ENCODE measurements at regions not wholly inside any gene's neighbourhood (a gene's known extent, or its start where the extent isn't known, plus 50 kb on each side); places are given as distances from the start of the nearest gene placed in this dataset.

DNA sequence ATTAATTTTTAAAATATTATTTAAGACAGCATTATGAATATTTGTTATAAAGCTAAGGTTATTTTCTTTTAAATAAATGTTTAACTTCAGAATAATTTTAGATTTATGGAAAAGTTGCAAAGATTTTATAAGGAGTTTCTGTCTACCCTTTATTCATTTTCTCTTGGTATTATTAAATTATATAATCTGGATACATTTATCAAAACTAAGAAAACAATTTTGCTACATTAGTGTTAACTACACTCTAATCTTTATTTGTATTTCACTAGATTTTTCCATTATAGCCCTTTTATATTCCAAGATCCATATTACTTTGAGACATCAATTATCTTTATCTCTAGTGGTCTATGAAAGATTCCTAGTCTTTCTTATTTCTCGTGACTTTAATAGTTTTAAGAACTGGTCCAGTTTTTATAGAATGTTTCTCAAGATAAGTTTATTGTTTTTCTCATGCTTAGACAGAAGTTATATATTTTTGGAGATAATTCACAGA, 1243.7 kb upstream of the PCDH9 start:
- Histone ChIP-seq H3K27ac (ENCODE audit: low read depth, low read length) (no peak overlapping the region), H3K79me2 (ENCODE audit: insufficient read depth, low read length) (no peaks in the 10 kb centered on the region), H3K36me3 (ENCODE audit: low read length) (no peaks in the 10 kb centered on the region), H3K27me3 (ENCODE audit: low read length) (no peaks in the 10 kb centered on the region), H3K9ac (ENCODE audit: low read length) (no peak overlapping the region), H2AFZ (ENCODE audit: low read depth, low read length, severe bottlenecking) (no peak overlapping the region), H3K9me3 (ENCODE audit: insufficient read depth, low read length) (no peaks in the 10 kb centered on the region), H4K20me1 (ENCODE audit: low read depth, low read length) (no peaks in the 10 kb centered on the region), H3K4me2 (ENCODE audit: low read depth, low read length, poor library complexity, severe bottlenecking) (no peak overlapping the region), H3F3A (ENCODE audit: insufficient read depth) (no peaks in the 10 kb centered on the region), H3K9me2 (replicated peaks; ENCODE audit: insufficient read depth, low read length) (no peaks in the 10 kb centered on the region), H3K4me3 (ENCODE audit: insufficient read depth, low read length, poor library complexity, severe bottlenecking) (no peak overlapping the region)
- no peak for TF ChIP-seq EZH2phosphoT487 (conservative IDR thresholded peaks at IDR 0.05; ENCODE audit: low read length)
- TF ChIP-seq, protein P1, sequence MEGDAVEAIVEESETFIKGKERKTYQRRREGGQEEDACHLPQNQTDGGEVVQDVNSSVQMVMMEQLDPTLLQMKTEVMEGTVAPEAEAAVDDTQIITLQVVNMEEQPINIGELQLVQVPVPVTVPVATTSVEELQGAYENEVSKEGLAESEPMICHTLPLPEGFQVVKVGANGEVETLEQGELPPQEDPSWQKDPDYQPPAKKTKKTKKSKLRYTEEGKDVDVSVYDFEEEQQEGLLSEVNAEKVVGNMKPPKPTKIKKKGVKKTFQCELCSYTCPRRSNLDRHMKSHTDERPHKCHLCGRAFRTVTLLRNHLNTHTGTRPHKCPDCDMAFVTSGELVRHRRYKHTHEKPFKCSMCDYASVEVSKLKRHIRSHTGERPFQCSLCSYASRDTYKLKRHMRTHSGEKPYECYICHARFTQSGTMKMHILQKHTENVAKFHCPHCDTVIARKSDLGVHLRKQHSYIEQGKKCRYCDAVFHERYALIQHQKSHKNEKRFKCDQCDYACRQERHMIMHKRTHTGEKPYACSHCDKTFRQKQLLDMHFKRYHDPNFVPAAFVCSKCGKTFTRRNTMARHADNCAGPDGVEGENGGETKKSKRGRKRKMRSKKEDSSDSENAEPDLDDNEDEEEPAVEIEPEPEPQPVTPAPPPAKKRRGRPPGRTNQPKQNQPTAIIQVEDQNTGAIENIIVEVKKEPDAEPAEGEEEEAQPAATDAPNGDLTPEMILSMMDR (IDR thresholded peaks at IDR 0.05; ENCODE audit: insufficient read depth, low read length, poor library complexity, severe bottlenecking) = no peak

DNA sequence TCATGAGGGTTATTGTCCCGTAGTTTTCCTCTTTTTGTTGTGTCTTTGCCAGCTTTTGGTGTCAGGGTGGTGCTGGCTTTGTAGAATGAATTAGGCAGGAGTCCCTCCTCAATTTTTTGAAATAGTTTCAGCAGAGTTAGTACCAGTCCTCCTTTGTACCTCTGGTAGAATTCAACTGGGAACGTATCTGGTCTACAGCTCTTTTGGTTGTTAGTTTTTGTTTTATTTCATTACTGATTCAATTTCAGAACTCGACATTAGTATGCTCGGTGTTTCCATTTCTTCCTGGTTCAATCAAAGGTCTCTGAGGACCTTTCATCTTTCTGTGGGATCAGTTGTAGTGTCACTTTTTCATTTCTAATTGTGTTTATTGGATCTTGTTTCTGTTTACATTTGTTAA, 1237.0 kb upstream of the PCDH9 start:
- no peaks in the 10 kb centered on the region for H3K27me3 ChIP-seq (ENCODE audit: low read length)
- no peak overlapping the region for H3K27ac ChIP-seq (ENCODE audit: low read depth, low read length)
- no peak overlapping the region for H3K4me2 ChIP-seq (ENCODE audit: low read depth, low read length, poor library complexity, severe bottlenecking)
- no peaks in the 10 kb centered on the region for H3F3A ChIP-seq (ENCODE audit: insufficient read depth)
- no peak overlapping the region for H2AFZ ChIP-seq (ENCODE audit: low read depth, low read length, severe bottlenecking)
- no peak overlapping the region for H3K4me3 ChIP-seq (ENCODE audit: insufficient read depth, low read length, poor library complexity, severe bottlenecking)
- TF ChIP-seq, protein P1 (IDR thresholded peaks at IDR 0.05; ENCODE audit: insufficient read depth, low read length, poor library complexity, severe bottlenecking) = no peak
- no peak for TF ChIP-seq EZH2phosphoT487 (conservative IDR thresholded peaks at IDR 0.05; ENCODE audit: low read length)
- H4K20me1 ChIP-seq (ENCODE audit: low read depth, low read length) = no peaks in the 10 kb centered on the region
- H3K36me3 ChIP-seq (ENCODE audit: low read length) = no peaks in the 10 kb centered on the region
- no peak overlapping the region for H3K9ac ChIP-seq (ENCODE audit: low read length)
- no peaks in the 10 kb centered on the region for H3K9me3 ChIP-seq (ENCODE audit: insufficient read depth, low read length)
- no peaks in the 10 kb centered on the region for H3K9me2 ChIP-seq (replicated peaks; ENCODE audit: insufficient read depth, low read length)
- no peaks in the 10 kb centered on the region for H3K79me2 ChIP-seq (ENCODE audit: insufficient read depth, low read length)

DNA sequence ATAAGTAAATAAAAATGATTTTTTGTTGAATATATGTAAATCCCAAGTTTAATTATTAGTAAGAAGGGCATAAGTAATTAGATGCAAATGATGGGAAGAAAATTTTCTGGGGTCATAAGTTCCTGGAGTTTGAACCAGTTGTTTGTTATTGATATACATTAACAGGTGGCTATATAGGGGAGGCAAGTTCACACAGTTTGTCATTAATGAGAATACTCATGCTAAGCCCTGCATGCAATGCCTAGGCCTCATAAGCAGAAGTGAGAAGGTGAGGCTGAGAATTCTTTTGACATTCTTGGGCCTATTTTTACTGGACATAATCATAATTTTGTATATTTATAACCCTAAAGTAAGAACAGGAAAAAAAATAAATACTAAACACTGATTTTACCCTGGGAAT, 1210.7 kb upstream of the PCDH9 start:
- Histone ChIP-seq H3K4me3 (ENCODE audit: insufficient read depth, low read length, poor library complexity, severe bottlenecking) (no peak overlapping the region), H3K9me2 (replicated peaks; ENCODE audit: insufficient read depth, low read length) (no peaks in the 10 kb centered on the region), H3K36me3 (ENCODE audit: low read length) (no peaks in the 10 kb centered on the region), H4K20me1 (ENCODE audit: low read depth, low read length) (no peaks in the 10 kb centered on the region), H3F3A (ENCODE audit: insufficient read depth) (no peaks in the 10 kb centered on the region), H3K9me3 (ENCODE audit: insufficient read depth, low read length) (0 out of 2 replicates have a peak, but pooled peaks cover 3% of the 10 kb centered on the region), H3K4me2 (ENCODE audit: low read depth, low read length, poor library complexity, severe bottlenecking) (no peak overlapping the region), H3K79me2 (ENCODE audit: insufficient read depth, low read length) (no peaks in the 10 kb centered on the region), H3K27ac (ENCODE audit: low read depth, low read length) (no peak overlapping the region), H3K27me3 (ENCODE audit: low read length) (no peaks in the 10 kb centered on the region), H3K9ac (ENCODE audit: low read length) (no peak overlapping the region), H2AFZ (ENCODE audit: low read depth, low read length, severe bottlenecking) (no peak overlapping the region)
- TF ChIP-seq, protein P1 (IDR thresholded peaks at IDR 0.05; ENCODE audit: insufficient read depth, low read length, poor library complexity, severe bottlenecking) = no peak
- no peak for TF ChIP-seq EZH2phosphoT487 (conservative IDR thresholded peaks at IDR 0.05; ENCODE audit: low read length)
